Liver (tissue), 8 donors: ENCODE measurements at regions not wholly inside any gene's neighbourhood (a gene's known extent, or its start where the extent isn't known, plus 50 kb on each side); places are given as distances from the start of the nearest gene placed in this dataset.

Experiments used
- DNase-seq: peaks from one replicate; pipeline ENCODE4 v3.0.0-alpha.2; 2017; ENCODE audit warnings: low spot score
- H3K27ac ChIP-seq, 2 donors: one replicate each; pipeline ENCODE4 v1.7.0; 2013; ENCODE audit warnings: inconsistent platforms in 2 of 2, low read length in 2 of 2, control low read depth in 1 of 2, low read depth in 1 of 2, mild to moderate bottlenecking in 1 of 2
- H3K27me3 ChIP-seq, 4 donors: one replicate each; pipeline versions ENCODE4 v1.6.1 to v1.7.0; 2013; ENCODE audit warnings: low read length in 3 of 4, inconsistent platforms in 1 of 4, mild to moderate bottlenecking in 1 of 4, moderate library complexity in 1 of 4; ENCODE audit not compliant: control insufficient read depth in 4 of 4, insufficient read depth in 4 of 4
- H3K36me3 ChIP-seq, 4 donors: one replicate each; pipeline versions ENCODE4 v1.6.1 to v1.7.0; 2013; ENCODE audit warnings: low read length in 3 of 4, mild to moderate bottlenecking in 3 of 4, low read depth in 1 of 4, moderate library complexity in 1 of 4; ENCODE audit not compliant: control insufficient read depth in 4 of 4, insufficient read depth in 3 of 4
- H3K4me1 ChIP-seq, 4 donors: one replicate each; pipeline versions ENCODE4 v1.6.1 to v1.7.0; 2013; ENCODE audit warnings: low read length in 3 of 4, mild to moderate bottlenecking in 3 of 4, moderate library complexity in 1 of 4; ENCODE audit not compliant: control insufficient read depth in 4 of 4, insufficient read depth in 4 of 4
- H3K4me3 ChIP-seq, 3 donors: one replicate each; pipeline versions ENCODE4 v1.6.1 to v1.7.0; 2013; ENCODE audit warnings: low read length in 3 of 3, control low read depth in 1 of 3, low read depth in 1 of 3, mild to moderate bottlenecking in 1 of 3
- H3K9ac ChIP-seq, 2 donors: one replicate each; pipeline ENCODE4 v1.7.0; 2013; ENCODE audit warnings: low read length in 2 of 2, mild to moderate bottlenecking in 2 of 2, moderate library complexity in 2 of 2, control low read depth in 1 of 2, low read depth in 1 of 2
- H3K9me3 ChIP-seq, 4 donors: one replicate each; pipeline versions ENCODE4 v1.6.1 to v1.7.0; 2013; ENCODE audit warnings: low read length in 3 of 4; ENCODE audit not compliant: control insufficient read depth in 4 of 4
- EGR1 ChIP-seq, 2 donors: IDR thresholded peaks; 2 replicates each; pipeline ENCODE4 v1.6.1; 2016 to 2018; ENCODE audit warnings: antibody characterized with exemption in 2 of 2, low read depth in 2 of 2
- FOXA2 ChIP-seq: IDR thresholded peaks from 2 replicates; pipeline ENCODE4 v1.6.1; 2016; ENCODE audit warnings: antibody characterized with exemption
- GABPA ChIP-seq, 2 donors: IDR thresholded peaks in 1 of 2; conservative IDR thresholded peaks in 1 of 2; 2 replicates each; pipeline ENCODE4 v1.6.1; 2016; ENCODE audit warnings: antibody characterized with exemption in 2 of 2, mild to moderate bottlenecking in 1 of 2, moderate library complexity in 1 of 2
- HNF4A ChIP-seq, 2 donors: conservative IDR thresholded peaks; 2 replicates each; pipeline ENCODE4 v1.6.1; 2016; ENCODE audit warnings: antibody characterized with exemption in 2 of 2, mild to moderate bottlenecking in 2 of 2
- HNF4G ChIP-seq: IDR thresholded peaks from 2 replicates; pipeline ENCODE4 v1.6.1; 2016; ENCODE audit warnings: antibody characterized with exemption
- JUND ChIP-seq, 2 donors: IDR thresholded peaks; 2 replicates each; pipeline ENCODE4 v1.6.1; 2016; ENCODE audit warnings: antibody characterized with exemption in 2 of 2
- NR2F2 ChIP-seq: IDR thresholded peaks from 2 replicates; pipeline ENCODE4 v1.6.1; 2016; ENCODE audit warnings: antibody characterized with exemption
- RXRA ChIP-seq, 2 donors: IDR thresholded peaks; 2 replicates each; pipeline ENCODE4 v1.6.1; 2017 to 2018; ENCODE audit warnings: antibody characterized with exemption in 2 of 2, mild to moderate bottlenecking in 1 of 2
- SP1 ChIP-seq: IDR thresholded peaks from 2 replicates; pipeline ENCODE4 v1.6.1; 2018; ENCODE audit warnings: antibody characterized with exemption, mild to moderate bottlenecking
- TAF1 ChIP-seq: conservative IDR thresholded peaks from 2 replicates; pipeline ENCODE4 v1.6.1; 2016; ENCODE audit warnings: antibody characterized with exemption, mild to moderate bottlenecking
- WGBS: extraction: QIAGEN DNeasy Blood & Tissue Kit; methylation state at CpG from one replicate; pipeline ENCODE4 v1.1.7; 2013; 5-methylcytosine and 5-hydroxymethylcytosine counted together
- TF ChIP-seq, protein P1 (sequence below): fragments of 150-350 bp; IDR thresholded peaks from 2 replicates; pipeline ENCODE4 v1.5.1; 2017; ENCODE audit warnings: improper control_type of control experiment, low read depth, low read length; ENCODE audit not compliant: missing input control
- TF ChIP-seq, protein P2 (sequence below): IDR thresholded peaks from 2 replicates; pipeline ENCODE4 v1.6.1; 2016; ENCODE audit warnings: antibody characterized with exemption
- TF ChIP-seq, protein P3 (sequence below): IDR thresholded peaks from 2 replicates; pipeline ENCODE4 v1.6.1; 2016; ENCODE audit warnings: antibody characterized with exemption, mild to moderate bottlenecking
- TF ChIP-seq, protein P4 (sequence below): IDR thresholded peaks from 2 replicates; pipeline ENCODE4 v1.6.1; 2016; ENCODE audit warnings: antibody characterized with exemption
- TF ChIP-seq, protein P5 (sequence below): IDR thresholded peaks from 2 replicates; pipeline ENCODE4 v1.6.1; 2016; ENCODE audit warnings: antibody characterized with exemption
- donor health status: healthy.
- donor health status: healthy.
- donor health status: healthy.
- donor health status: healthy.
- donor health status: healthy.

DNA sequence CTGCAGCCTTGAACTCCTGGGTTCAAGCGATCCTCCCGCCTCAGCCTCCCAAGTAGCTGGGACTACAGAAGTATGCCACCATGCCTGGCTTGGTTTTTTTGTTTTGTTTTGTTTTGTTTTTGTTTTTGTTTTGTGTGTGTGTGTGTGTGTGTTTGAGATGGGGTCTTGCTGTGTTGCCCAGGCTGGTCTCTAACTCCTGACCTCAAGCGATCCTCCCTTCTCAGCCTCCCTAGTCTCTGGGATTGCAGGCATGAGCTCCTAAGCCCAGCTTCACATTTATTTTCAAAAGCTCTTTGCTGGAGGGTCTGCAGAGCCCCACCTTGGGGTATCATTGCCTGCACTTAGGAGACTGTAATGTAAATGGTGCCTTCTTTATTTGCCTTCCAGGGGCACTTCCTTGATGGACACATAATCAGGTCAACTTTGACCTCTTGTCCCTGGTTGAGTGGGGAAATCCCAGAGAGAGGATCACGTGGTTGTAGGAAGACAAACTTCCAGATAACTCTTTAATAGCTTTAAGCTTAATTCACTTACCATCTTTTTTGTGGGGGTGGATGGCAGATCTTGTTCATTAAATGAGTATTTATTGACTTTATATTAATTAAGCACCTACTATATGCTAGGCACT lies 72.9 kb upstream of the NPAS1 start (continued):
- TF ChIP-seq, protein P1, sequence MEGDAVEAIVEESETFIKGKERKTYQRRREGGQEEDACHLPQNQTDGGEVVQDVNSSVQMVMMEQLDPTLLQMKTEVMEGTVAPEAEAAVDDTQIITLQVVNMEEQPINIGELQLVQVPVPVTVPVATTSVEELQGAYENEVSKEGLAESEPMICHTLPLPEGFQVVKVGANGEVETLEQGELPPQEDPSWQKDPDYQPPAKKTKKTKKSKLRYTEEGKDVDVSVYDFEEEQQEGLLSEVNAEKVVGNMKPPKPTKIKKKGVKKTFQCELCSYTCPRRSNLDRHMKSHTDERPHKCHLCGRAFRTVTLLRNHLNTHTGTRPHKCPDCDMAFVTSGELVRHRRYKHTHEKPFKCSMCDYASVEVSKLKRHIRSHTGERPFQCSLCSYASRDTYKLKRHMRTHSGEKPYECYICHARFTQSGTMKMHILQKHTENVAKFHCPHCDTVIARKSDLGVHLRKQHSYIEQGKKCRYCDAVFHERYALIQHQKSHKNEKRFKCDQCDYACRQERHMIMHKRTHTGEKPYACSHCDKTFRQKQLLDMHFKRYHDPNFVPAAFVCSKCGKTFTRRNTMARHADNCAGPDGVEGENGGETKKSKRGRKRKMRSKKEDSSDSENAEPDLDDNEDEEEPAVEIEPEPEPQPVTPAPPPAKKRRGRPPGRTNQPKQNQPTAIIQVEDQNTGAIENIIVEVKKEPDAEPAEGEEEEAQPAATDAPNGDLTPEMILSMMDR: no peak
- no peak for TF ChIP-seq FOXA2
- peak in 1 of 2 donors; percentile 52 for TF ChIP-seq GABPA (IDR thresholded peaks at IDR 0.05 in 1 of 2, conservative IDR thresholded peaks at IDR 0.05 in 1 of 2)
- TF ChIP-seq SP1: peak; percentile 43
- TF ChIP-seq, protein P2, sequence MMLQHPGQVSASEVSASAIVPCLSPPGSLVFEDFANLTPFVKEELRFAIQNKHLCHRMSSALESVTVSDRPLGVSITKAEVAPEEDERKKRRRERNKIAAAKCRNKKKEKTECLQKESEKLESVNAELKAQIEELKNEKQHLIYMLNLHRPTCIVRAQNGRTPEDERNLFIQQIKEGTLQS: no peak

DNA sequence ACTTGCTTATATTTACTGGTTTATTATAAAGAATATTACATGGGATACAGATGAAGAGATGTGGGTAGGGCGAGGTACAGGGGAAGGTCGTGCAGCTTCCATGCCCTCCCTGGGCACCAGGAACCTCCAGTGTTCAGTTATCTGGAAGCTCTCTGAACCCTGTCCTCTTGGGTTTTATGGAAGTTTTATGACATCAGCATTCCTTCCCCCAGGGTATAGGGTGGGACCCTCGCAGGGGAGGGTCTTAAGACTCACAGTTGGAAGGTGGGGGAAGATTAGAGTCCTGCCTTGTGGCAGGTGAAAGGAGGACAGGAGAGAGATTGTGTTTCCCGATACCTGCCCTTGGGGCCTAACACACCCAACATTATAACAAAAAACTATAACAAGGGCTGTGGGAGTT lies 71.8 kb upstream of the NPAS1 start:
- no peak overlapping the region for H3K9ac ChIP-seq
- DNase-seq: no peak
- no peak overlapping the region for H3K27ac ChIP-seq
- H3K27me3 ChIP-seq: no peaks in the 10 kb centered on the region
- 92% methylated on average over 4 of the region's 4 CpGs for WGBS
- H3K4me3 ChIP-seq: no peak overlapping the region
- no peak for TF ChIP-seq NR2F2
- TF ChIP-seq JUND (IDR thresholded peaks at IDR 0.05): no peak
- H3K9me3 ChIP-seq: no peaks in the 10 kb centered on the region
- peaks cover 27 to 81% (median 69%) of the 10 kb centered on the region in 4 donors for H3K4me1 ChIP-seq
- peaks cover 0 to 1% (median 0%) of the 10 kb centered on the region in 4 donors for H3K36me3 ChIP-seq

DNA sequence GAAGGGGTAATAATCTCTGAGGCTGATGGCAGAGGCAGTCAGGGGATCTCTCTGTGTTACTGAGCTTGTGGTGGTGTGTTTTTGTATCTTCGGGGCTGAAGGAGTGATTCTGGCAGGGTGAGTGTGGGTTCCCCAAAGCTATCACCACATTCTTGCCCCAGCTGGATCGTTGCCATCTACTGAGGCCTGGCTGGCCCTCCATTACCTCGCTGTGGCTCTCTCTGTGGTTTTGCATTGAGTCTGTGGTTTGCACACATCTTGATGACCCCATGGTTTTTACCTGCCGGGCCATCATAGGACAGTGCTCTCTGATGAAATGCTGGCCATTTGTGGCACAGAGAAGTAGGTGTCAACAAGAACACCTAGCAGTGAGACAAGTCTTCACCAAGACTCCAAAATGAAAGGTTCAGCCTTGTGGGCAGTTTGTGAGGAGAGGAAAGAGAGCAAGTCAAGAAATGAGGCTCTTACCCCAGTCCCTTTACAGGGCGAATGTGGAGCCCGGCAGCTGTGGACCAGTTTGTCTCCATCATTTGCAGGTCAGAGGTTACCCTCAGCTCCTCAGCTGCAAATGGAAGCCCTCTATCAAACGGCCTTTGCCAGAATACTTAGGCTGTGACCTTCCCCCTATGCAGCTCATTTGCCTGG lies 69.0 kb upstream of the NPAS1 start:
- Histone ChIP-seq H3K9ac (no peak overlapping the region), H3K36me3 (peaks cover 0 to 4% (median 0%) of the 10 kb centered on the region in 4 donors), H3K4me3 (no peak overlapping the region), H3K9me3 (no peaks in the 10 kb centered on the region), H3K4me1 (peaks cover 29 to 78% (median 62%) of the 10 kb centered on the region in 4 donors), H3K27ac (no peak overlapping the region), H3K27me3 (no peaks in the 10 kb centered on the region)
- 73% methylated on average over 7 of the region's 7 CpGs for WGBS
- TF ChIP-seq HNF4A (conservative IDR thresholded peaks at IDR 0.05) (no peak), EGR1 (IDR thresholded peaks at IDR 0.05; ENCODE audit: low read depth in 2 of 2) (no peak), GABPA (IDR thresholded peaks at IDR 0.05 in 1 of 2, conservative IDR thresholded peaks at IDR 0.05 in 1 of 2) (no peak), TAF1 (no peak), NR2F2 (no peak), HNF4G (no peak), RXRA (IDR thresholded peaks at IDR 0.05) (no peak), FOXA2 (no peak)
- TF ChIP-seq, protein P3, sequence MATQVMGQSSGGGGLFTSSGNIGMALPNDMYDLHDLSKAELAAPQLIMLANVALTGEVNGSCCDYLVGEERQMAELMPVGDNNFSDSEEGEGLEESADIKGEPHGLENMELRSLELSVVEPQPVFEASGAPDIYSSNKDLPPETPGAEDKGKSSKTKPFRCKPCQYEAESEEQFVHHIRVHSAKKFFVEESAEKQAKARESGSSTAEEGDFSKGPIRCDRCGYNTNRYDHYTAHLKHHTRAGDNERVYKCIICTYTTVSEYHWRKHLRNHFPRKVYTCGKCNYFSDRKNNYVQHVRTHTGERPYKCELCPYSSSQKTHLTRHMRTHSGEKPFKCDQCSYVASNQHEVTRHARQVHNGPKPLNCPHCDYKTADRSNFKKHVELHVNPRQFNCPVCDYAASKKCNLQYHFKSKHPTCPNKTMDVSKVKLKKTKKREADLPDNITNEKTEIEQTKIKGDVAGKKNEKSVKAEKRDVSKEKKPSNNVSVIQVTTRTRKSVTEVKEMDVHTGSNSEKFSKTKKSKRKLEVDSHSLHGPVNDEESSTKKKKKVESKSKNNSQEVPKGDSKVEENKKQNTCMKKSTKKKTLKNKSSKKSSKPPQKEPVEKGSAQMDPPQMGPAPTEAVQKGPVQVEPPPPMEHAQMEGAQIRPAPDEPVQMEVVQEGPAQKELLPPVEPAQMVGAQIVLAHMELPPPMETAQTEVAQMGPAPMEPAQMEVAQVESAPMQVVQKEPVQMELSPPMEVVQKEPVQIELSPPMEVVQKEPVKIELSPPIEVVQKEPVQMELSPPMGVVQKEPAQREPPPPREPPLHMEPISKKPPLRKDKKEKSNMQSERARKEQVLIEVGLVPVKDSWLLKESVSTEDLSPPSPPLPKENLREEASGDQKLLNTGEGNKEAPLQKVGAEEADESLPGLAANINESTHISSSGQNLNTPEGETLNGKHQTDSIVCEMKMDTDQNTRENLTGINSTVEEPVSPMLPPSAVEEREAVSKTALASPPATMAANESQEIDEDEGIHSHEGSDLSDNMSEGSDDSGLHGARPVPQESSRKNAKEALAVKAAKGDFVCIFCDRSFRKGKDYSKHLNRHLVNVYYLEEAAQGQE: no peak
- TF ChIP-seq, protein P4, sequence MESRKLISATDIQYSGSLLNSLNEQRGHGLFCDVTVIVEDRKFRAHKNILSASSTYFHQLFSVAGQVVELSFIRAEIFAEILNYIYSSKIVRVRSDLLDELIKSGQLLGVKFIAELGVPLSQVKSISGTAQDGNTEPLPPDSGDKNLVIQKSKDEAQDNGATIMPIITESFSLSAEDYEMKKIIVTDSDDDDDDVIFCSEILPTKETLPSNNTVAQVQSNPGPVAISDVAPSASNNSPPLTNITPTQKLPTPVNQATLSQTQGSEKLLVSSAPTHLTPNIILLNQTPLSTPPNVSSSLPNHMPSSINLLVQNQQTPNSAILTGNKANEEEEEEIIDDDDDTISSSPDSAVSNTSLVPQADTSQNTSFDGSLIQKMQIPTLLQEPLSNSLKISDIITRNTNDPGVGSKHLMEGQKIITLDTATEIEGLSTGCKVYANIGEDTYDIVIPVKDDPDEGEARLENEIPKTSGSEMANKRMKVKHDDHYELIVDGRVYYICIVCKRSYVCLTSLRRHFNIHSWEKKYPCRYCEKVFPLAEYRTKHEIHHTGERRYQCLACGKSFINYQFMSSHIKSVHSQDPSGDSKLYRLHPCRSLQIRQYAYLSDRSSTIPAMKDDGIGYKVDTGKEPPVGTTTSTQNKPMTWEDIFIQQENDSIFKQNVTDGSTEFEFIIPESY: no peak
- TF ChIP-seq, protein P5, sequence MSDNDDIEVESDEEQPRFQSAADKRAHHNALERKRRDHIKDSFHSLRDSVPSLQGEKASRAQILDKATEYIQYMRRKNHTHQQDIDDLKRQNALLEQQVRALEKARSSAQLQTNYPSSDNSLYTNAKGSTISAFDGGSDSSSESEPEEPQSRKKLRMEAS: no peak
- TF ChIP-seq, protein P1: no peak
- DNase-seq: no peak
